ENCODE measurements at regions not wholly inside any gene's neighbourhood (a gene's known extent, or its start where the extent isn't known, plus 50 kb on each side); places are given as distances from the start of the nearest gene placed in this dataset.

DNA sequence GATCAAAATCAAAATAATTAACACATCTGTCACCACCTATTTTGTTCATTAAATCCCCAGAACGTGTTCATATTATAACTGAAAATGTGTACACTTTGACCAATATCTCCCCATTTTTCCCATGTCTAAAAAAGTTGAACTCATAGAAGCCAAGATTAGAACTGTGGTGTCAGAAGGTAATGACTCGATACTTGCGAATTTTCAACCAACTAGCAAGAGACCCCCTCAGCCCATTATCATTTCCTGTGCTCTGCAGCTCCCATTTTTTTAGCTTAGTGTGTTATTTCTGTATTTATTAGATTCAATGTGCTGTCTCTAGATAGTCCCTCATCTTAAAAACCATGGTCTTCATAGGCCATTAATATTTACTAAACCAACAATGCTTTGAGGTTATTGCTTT is 248.7 kb upstream of the PIK3C3 start:
- DNase-seq (ENCODE audit: insufficient read length, low spot score), result no peak
- no peak for FAIRE-seq

GRCh38 chr18:41703744-41704530 is 251.1 kb upstream of the PIK3C3 start:
- DNase-seq (ENCODE audit: insufficient read length, low spot score) (no peak), FAIRE-seq (no peak)

- DNase-seq (ENCODE audit: insufficient read length, low spot score), result no peak
- no peak for FAIRE-seq
Observed at GRCh38 chr18:41700416-41700815, 254.6 kb upstream of the PIK3C3 start.

- FAIRE-seq (no peak), DNase-seq (ENCODE audit: insufficient read length, low spot score) (no peak)
Observed at GRCh38 chr18:41695441-41695840, 259.6 kb upstream of the PIK3C3 start.

DNA sequence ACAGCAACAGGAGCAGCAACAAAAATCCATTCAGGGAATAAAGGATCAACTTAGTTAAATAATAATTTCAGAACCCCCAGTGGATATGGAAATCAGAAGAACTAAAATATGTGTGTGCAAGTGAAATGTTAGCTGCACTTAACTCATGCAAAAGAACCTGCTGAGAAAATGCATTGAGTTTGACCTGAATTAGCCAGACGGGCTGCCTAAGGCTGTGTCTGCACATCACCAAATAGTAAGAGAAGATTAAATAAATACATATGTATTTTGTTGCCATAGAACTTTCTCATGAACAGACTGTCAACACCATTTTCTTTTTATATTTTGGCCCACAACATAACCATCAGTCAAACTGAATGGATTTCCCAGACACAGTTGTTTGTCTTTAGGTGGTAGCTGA is 262.0 kb upstream of the PIK3C3 start:
- FAIRE-seq (no peak), DNase-seq (ENCODE audit: insufficient read length, low spot score) (no peak)

GRCh38 chr18:41690332-41691127 is 264.5 kb upstream of the PIK3C3 start:
- no peak for FAIRE-seq
- no peak for DNase-seq (ENCODE audit: insufficient read length, low spot score)

DNA sequence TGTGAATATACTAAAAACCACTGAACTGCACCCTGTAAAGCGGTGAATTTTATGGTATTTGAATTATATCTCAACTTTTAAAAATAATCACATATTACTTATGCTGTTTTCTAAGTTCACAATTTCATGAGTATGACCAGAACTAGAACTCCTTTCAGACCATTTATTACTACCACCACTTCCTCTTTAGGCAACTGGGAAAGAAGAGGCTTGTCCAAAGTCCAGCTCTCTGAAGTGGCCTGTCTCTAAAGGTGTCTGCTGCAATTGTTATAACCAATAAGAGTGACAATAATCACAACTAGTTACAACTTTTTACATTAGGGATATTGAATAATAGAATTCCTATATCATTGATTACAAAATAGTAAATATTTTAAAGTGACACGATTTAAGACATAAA is 267.9 kb upstream of the PIK3C3 start:
- FAIRE-seq, result no peak
- no peak for DNase-seq (ENCODE audit: insufficient read length, low spot score)

DNA sequence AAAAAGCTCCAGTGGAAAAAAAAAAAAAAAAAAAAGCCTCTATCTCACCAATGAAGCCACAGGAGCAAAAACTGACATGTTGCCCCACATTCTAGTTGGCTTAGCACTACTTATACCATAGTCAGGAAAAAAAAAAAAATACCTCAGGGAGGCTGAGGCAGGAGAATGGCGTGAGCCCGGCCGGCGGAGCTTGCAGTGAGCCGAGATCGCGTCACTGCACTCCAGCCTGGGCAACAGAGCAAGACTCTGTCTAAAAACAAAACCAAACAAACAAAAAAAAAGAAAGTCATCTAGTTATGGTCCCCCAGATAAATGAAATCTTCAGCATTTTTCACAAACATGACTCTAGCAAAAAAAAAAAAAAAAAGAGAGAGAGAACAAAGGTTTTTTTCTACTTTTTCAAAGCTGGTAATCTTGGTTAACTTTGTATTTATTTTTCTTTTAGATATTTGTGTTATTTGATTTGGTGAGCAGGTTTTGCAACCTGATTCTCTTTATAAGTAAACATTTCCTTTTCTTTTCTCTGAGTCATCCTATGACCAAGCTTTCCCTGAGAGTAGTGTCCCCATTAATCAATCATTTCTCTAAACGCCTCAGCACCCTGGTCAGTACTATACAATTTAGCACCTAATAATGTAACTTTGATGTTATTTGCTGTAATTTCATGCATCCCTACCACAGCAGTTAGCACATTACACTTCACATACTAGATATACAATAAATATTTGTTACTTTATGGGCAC is 273.7 kb upstream of the PIK3C3 start:
- no peak for DNase-seq (ENCODE audit: insufficient read length, low spot score)
- no peak for FAIRE-seq

- no peak for DNase-seq (ENCODE audit: insufficient read length, low spot score)
- no peak for FAIRE-seq
Observed at GRCh38 chr18:41674506-41674905, 280.5 kb upstream of the PIK3C3 start.

DNA sequence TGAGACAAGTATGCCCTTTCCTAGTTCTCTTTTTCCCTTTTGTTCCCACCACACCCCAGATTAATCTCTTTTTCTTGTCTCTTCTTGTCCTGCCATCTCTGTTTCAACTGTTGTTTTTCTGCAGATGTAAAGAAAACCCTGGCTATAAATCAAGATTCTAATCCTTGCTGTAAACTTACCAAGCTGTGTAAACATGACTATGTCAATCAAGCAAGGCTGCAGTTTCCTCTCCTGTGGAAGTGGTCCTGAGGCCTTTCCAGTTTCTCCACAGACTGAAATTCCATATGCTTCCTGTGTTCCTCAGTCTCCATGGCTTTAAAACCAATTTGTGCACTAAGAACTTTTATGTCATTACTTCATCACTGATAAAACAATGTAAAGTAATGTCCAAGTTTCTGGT is 288.8 kb upstream of the PIK3C3 start:
- FAIRE-seq (no peak), DNase-seq (ENCODE audit: insufficient read length, low spot score) (no peak)

- DNase-seq (ENCODE audit: insufficient read length, low spot score) (no peak), FAIRE-seq (no peak)
Observed at GRCh38 chr18:41665210-41665609, 289.8 kb upstream of the PIK3C3 start.

- no peak for FAIRE-seq
- no peak for DNase-seq (ENCODE audit: insufficient read length, low spot score)
Observed at GRCh38 chr18:41660654-41661053, 294.4 kb upstream of the PIK3C3 start.

DNA sequence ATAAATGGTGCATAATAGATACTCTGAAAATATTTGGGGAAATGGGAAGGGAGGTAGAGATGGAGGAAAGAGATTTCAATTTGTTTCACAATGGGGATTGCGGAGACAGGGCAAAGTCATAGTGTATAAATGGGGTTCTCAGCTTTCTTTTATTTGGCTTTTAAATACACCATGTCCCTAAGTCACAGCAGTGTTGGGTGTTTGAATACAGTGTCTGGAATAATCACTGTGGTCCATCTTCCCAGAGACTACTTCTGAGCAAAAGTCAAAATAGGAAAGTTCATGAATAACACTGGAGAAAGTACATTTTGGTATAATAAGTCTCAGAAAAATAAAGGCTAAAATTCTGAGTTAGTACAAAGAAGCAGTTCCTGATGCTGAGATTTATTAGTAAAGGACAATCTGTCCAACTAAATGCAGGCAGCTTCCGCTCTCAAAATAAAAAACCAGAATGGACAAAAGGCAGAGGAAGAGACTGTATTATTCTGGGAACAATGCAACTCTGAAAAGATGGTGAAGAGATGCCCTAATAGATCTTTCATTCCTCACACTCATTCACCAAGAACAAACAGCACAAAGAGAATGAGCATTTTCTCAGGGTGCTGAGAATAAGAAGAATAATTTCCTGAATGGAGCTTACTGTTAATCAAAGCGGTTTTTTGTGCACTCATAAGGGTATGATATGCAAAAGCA is 295.4 kb upstream of the PIK3C3 start:
- DNase-seq (ENCODE audit: insufficient read length, low spot score) (no peak), FAIRE-seq (no peak)

DNA sequence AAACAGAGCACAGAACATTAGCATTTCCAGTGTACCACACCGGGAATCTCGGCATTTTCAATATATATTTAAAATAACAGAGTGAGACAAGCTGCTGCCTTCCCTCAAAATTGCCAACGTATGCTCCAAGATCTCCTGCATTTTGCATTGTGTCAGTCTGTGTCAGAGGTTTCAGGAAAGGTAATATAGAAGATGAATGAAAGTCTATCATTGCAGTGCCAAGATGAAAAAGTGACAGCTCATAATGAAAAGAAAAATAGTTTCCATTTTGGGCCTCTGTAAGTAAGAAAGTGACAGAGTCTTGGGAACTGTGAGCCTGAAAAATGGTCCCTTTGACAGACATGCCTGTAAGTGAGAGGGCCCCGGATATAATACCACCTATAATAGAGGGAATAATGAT is 297.8 kb upstream of the PIK3C3 start:
- no peak for DNase-seq (ENCODE audit: insufficient read length, low spot score)
- FAIRE-seq, result no peak

DNA sequence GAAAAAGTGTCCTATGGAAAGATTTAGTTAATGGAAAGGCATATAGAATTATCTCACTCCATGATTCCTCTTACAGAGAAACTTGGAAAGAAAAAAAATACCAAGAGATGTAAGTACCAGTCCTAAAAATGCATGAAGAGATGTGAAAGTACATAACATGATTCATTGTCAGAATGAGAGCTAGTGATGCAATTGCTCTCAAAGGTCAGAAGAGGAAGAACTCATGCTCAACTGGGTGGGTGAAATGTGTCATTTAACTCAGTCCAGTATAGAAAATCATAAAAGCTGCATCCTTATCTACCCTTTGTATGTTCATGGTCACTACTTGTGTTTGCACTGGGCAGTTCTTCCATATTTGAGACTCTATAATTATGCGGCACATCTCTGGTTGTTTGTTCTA is 300.0 kb upstream of the PIK3C3 start:
- FAIRE-seq, result no peak
- no peak for DNase-seq (ENCODE audit: insufficient read length, low spot score)

DNA sequence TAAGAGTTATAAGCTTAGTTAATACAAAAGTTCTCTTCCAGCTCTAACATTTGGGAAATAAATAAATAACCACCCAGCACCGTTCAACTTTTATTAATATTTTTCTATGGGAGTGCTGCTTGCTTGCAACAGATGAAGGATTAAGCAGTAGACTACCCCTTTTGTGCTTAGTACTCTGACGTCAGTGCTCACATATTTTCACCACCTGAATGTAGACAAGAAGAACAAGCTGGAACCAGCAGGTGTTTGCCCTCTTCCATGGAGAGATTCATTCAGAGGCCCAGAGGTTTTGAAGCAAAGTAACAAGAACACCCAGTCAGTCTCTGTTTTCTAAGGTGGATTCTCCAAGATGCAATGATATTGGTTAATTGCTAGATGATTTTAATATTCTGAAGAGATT is 307.1 kb upstream of the PIK3C3 start:
- FAIRE-seq, result no peak
- no peak for DNase-seq (ENCODE audit: insufficient read length, low spot score)

- DNase-seq (ENCODE audit: insufficient read length, low spot score), result no peak
- FAIRE-seq, result no peak
Observed at GRCh38 chr18:41646915-41647620, 308.0 kb upstream of the PIK3C3 start.

- DNase-seq (ENCODE audit: insufficient read length, low spot score) (no peak), FAIRE-seq (no peak)
Observed at GRCh38 chr18:41645589-41646360, 309.3 kb upstream of the PIK3C3 start.

- FAIRE-seq (no peak), DNase-seq (ENCODE audit: insufficient read length, low spot score) (no peak)
Observed at GRCh38 chr18:41644466-41644865, 310.6 kb upstream of the PIK3C3 start.

- DNase-seq (ENCODE audit: insufficient read length, low spot score), result no peak
- FAIRE-seq, result no peak
Observed at GRCh38 chr18:41643427-41643826, 311.6 kb upstream of the PIK3C3 start.
